ENCODE measurements at regions not wholly inside any gene's neighbourhood (a gene's known extent, or its start where the extent isn't known, plus 50 kb on each side); places are given as distances from the start of the nearest gene placed in this dataset.
A peak's percentile ranks its signal among the peaks of the same experiment; 100 is the strongest.

DNA sequence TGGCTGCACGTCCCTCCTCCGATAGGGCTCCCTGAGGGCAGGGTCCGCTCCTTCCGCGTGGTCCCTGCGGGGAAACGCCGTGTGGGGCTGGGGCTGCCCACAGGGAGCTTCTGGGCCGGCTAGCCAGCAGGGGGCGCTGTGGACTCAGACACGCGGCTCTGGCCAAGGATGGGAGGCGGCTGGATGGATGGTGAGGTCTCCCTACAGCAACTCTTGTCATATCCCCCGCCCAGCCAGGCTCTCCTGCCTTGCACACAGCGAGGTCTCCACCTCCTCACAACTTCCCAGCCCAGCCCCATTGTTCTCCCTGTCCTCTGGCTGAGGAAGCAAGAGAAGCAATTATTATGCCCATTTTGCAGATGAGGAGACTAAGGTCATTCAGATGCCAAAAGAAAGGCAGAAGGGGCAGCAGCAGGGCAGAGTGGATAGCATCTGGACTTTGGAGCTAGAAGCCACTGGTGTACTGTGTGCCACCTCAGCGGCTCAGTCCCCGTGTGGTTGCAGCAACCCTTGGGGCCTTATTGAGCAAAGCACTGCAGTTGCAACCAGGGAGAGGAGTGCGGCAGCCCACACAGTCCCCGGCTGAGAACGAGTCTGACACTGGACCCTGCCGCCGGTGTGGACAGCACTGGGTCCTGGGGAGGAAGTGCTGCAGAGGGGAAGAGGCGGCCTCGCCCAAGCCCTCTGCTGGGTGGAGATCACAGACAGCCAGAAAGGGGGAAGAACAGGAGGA lies 99.0 kb downstream of the ZFP36L2 start:
- H3K4me1 Mint-ChIP-seq (ENCODE audit: low read depth) = peaks cover 88% of the 10 kb centered on the region
- peak overlapping the region; percentile 56 for H3K4me3 Mint-ChIP-seq
- no peaks in the 10 kb centered on the region for H3K27me3 Mint-ChIP-seq
- no peaks in the 10 kb centered on the region for H3K9me3 Mint-ChIP-seq (ENCODE audit: low read depth)
- peaks cover under 1% of the 10 kb centered on the region for H3K36me3 Mint-ChIP-seq
- H3K27ac Mint-ChIP-seq = peak overlapping the region; percentile 78

GRCh38 chr2:43126817-43127207 lies 99.6 kb downstream of the ZFP36L2 start:
- no peak overlapping the region for H3K27ac Mint-ChIP-seq
- no peaks in the 10 kb centered on the region for H3K27me3 Mint-ChIP-seq
- peaks cover 2% of the 10 kb centered on the region for H3K36me3 Mint-ChIP-seq
- H3K4me1 Mint-ChIP-seq (ENCODE audit: low read depth) = peaks cover 88% of the 10 kb centered on the region
- H3K4me3 Mint-ChIP-seq = no peak overlapping the region
- no peaks in the 10 kb centered on the region for H3K9me3 Mint-ChIP-seq (ENCODE audit: low read depth)

GRCh38 chr2:43125090-43125998 lies 101.1 kb downstream of the ZFP36L2 start:
- peaks cover 2% of the 10 kb centered on the region for H3K36me3 Mint-ChIP-seq
- H3K27ac Mint-ChIP-seq = no peak overlapping the region
- no peaks in the 10 kb centered on the region for H3K9me3 Mint-ChIP-seq (ENCODE audit: low read depth)
- H3K4me1 Mint-ChIP-seq (ENCODE audit: low read depth) = peaks cover 76% of the 10 kb centered on the region
- no peaks in the 10 kb centered on the region for H3K27me3 Mint-ChIP-seq
- H3K4me3 Mint-ChIP-seq = no peak overlapping the region

DNA sequence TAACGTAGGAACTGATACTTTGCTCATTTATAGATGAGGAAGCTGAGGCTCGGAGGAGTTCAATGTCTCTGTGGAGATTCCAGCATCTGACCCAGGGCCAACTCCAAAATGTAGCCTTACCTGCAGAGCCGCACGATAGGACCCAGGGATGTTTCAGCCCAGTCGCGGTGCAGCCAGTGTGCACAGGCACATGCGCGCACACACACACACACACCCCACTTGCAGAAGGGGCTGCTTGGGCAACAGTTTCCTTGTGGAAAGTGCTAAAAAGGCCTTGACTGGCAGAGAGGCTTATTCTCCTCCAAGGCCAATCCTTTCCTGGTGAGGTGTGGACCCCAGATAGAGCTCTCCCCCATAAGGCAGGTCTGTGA lies 101.7 kb downstream of the ZFP36L2 start:
- peaks cover 69% of the 10 kb centered on the region for H3K4me1 Mint-ChIP-seq (ENCODE audit: low read depth)
- peak overlapping the region; percentile 4 for H3K27ac Mint-ChIP-seq
- no peaks in the 10 kb centered on the region for H3K27me3 Mint-ChIP-seq
- H3K9me3 Mint-ChIP-seq (ENCODE audit: low read depth) = peaks cover 2% of the 10 kb centered on the region
- H3K36me3 Mint-ChIP-seq = peaks cover 4% of the 10 kb centered on the region
- peak overlapping the region; percentile 10 for H3K4me3 Mint-ChIP-seq

- Mint-ChIP-seq H3K27me3 (no peaks in the 10 kb centered on the region), H3K36me3 (peaks cover 9% of the 10 kb centered on the region), H3K27ac (peak overlapping the region; percentile 4), H3K9me3 (ENCODE audit: low read depth) (peaks cover 7% of the 10 kb centered on the region), H3K4me1 (ENCODE audit: low read depth) (peaks cover 64% of the 10 kb centered on the region), H3K4me3 (peak overlapping the region; percentile 64)
Observed at GRCh38 chr2:43123981-43124686, 102.3 kb downstream of the ZFP36L2 start.

GRCh38 chr2:43123486-43123885 lies 102.9 kb downstream of the ZFP36L2 start:
- H3K27me3 Mint-ChIP-seq = no peaks in the 10 kb centered on the region
- H3K36me3 Mint-ChIP-seq = peaks cover 16% of the 10 kb centered on the region
- peaks cover 14% of the 10 kb centered on the region for H3K9me3 Mint-ChIP-seq (ENCODE audit: low read depth)
- peak overlapping the region; percentile 4 for H3K27ac Mint-ChIP-seq
- H3K4me1 Mint-ChIP-seq (ENCODE audit: low read depth) = peaks cover 59% of the 10 kb centered on the region
- H3K4me3 Mint-ChIP-seq = no peak overlapping the region

DNA sequence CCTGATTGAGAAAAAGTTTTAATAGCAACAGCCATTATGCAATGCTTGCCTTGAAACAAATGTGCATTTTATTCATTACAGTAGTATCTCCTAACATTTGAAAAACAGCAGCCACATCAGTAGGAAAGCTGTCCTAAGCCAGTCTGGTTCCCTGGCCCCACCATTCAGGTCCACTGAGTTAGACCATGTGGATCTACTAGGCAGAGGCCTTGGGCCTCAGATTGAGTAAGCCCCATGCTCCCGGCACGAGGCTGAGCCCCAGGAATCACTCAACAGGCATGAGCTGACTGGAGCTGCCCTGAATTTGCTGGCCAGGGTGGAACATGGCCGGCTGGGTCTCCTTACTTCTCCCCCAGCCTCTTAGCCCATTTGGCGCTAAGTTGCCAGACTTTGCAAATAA lies 103.4 kb downstream of the ZFP36L2 start:
- Mint-ChIP-seq H3K27ac (no peak overlapping the region), H3K9me3 (ENCODE audit: low read depth) (peaks cover 15% of the 10 kb centered on the region), H3K36me3 (peaks cover 19% of the 10 kb centered on the region), H3K4me3 (no peak overlapping the region), H3K27me3 (no peaks in the 10 kb centered on the region), H3K4me1 (ENCODE audit: low read depth) (peaks cover 55% of the 10 kb centered on the region)

DNA sequence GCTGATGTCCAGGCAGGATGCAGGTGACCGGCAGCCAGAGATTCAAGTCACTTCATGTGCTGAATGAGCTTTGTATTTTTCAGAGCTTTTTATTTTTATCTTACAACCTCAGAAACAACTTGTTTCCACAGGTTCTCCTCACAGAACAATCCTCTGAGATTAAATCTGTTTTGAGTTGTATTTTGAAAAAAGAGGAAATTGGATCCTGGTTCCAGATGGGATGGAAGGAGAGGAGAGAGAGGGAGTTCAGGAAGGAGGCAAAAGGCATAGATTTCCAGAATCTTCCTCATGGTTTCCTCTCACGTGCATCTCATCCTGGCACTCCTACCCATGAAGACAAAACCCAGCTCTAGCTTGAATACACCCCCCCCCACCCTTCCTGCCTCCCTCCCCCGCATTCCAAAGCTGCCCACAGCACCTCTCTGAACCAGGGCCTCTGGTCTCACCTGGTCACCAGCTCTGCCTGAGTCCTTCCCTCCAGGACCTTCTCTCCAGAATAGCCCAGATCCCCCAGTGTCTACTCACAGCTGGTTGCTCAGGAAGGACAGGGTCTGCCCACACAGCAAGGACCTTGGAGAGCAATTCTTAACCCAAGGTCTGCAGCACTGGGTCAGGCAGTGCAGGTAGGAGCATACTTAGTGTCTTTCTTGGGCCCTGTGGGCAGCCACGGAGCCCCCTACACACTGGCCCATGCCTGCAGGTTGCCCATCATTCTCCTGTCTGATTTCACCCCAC lies 104.7 kb downstream of the ZFP36L2 start:
- no peak overlapping the region for H3K4me3 Mint-ChIP-seq
- peaks cover 15% of the 10 kb centered on the region for H3K9me3 Mint-ChIP-seq (ENCODE audit: low read depth)
- peaks cover 26% of the 10 kb centered on the region for H3K36me3 Mint-ChIP-seq
- no peak overlapping the region for H3K27ac Mint-ChIP-seq
- no peaks in the 10 kb centered on the region for H3K27me3 Mint-ChIP-seq
- peaks cover 47% of the 10 kb centered on the region for H3K4me1 Mint-ChIP-seq (ENCODE audit: low read depth)

GRCh38 chr2:43119303-43119702 lies 107.1 kb downstream of the ZFP36L2 start:
- Mint-ChIP-seq H3K9me3 (ENCODE audit: low read depth) (peaks cover 15% of the 10 kb centered on the region), H3K27me3 (no peaks in the 10 kb centered on the region), H3K27ac (no peak overlapping the region), H3K4me1 (ENCODE audit: low read depth) (peaks cover 40% of the 10 kb centered on the region), H3K36me3 (peaks cover 29% of the 10 kb centered on the region), H3K4me3 (no peak overlapping the region)

DNA sequence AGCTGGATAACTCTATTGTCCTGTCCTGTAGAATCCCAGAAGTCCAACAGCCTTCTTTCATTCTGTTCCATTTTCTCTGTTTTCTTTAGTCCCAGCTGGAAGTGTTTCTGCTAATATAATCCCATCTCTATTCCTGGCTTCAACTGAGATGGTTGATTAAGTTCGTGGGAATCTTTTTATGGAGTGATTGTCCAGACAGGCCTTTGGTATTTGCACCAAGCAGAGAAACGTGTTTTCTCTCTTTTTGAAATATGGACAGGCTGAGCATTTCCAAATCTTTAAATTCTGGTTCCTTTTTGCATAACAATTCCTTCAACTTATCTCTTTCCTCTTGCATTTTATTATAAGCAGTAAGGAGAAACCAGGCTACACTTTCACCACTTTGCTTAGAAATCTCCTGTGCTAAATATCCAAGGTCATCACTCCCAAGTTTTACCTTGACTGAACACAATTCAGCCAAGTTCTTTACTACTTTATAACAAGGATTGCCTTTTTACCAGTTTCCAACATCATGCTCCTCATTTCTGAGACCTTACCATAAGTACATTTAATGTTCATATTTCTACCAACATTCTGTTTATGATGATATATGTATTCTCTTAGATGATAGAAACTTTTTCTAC lies 108.8 kb downstream of the ZFP36L2 start:
- Mint-ChIP-seq H3K36me3 (peaks cover 29% of the 10 kb centered on the region), H3K27ac (no peak overlapping the region), H3K4me3 (no peak overlapping the region), H3K27me3 (no peaks in the 10 kb centered on the region), H3K4me1 (ENCODE audit: low read depth) (peaks cover 34% of the 10 kb centered on the region), H3K9me3 (ENCODE audit: low read depth) (peaks cover 15% of the 10 kb centered on the region)

DNA sequence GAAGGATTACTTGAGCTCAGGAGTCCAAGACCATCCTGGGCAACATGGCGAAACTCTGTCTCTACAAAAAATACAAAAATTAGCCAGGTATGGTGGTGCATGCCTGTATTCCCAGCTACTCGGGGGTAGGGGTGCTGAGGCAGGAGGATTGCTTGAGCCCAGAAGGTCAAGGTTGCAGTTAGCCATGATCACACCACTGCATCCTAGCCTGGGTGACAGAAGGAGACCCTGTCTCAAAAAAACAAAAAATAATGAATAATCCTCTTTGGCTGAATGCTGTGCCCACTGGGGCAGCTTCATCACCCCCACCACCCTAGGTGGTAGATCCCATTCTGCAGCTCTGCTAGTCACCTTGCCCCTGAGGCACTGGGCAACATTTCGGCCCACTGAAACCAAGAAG lies 109.4 kb downstream of the ZFP36L2 start:
- Mint-ChIP-seq H3K4me1 (ENCODE audit: low read depth) (peaks cover 28% of the 10 kb centered on the region), H3K27me3 (no peaks in the 10 kb centered on the region), H3K36me3 (peaks cover 27% of the 10 kb centered on the region), H3K4me3 (no peak overlapping the region), H3K9me3 (ENCODE audit: low read depth) (peaks cover 15% of the 10 kb centered on the region), H3K27ac (no peak overlapping the region)

DNA sequence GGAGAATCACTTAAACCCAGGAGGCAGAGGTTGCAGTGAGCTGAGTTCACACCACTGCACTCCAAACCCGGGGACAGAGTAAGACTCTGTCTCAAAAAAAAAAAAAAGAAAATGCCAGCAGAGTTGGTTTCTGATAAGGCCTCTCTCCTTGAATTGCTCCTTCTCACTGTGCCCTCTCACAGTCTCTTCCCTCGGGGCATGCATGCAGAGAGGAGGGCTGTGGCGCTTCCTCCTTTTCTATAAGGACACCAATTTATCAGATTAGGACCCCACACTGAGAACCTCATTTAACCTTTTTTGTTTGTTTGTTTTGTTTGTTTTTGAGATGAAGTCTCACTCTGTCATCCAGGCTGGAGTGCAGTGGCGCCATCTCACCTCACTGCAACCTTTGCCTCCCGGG lies 110.5 kb downstream of the ZFP36L2 start:
- Mint-ChIP-seq H3K27ac (no peak overlapping the region), H3K36me3 (peaks cover 27% of the 10 kb centered on the region), H3K4me1 (ENCODE audit: low read depth) (peaks cover 24% of the 10 kb centered on the region), H3K4me3 (no peak overlapping the region), H3K27me3 (no peaks in the 10 kb centered on the region), H3K9me3 (ENCODE audit: low read depth) (peaks cover 15% of the 10 kb centered on the region)

DNA sequence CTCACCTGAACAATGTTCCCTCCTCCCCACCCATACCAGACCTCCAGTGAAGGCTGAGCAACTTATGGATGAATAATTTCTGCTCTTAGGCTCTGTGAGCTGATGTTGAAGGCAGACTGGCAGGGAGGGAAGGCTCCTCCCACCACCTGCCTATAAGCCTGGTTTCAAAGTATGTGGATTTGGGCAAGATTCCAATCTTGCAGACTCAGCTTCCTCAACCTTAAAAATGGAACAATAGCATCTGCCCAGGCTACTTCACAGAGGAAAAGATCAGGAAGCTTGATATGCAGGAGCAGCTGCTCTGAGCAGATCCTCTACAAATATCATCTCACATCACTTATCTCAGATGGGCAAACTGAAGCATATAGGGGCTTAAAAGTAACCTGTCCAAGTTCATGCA lies 112.2 kb downstream of the ZFP36L2 start:
- Mint-ChIP-seq H3K36me3 (peaks cover 21% of the 10 kb centered on the region), H3K27me3 (no peaks in the 10 kb centered on the region), H3K4me1 (ENCODE audit: low read depth) (peaks cover 26% of the 10 kb centered on the region), H3K9me3 (ENCODE audit: low read depth) (peaks cover 8% of the 10 kb centered on the region), H3K27ac (no peak overlapping the region), H3K4me3 (no peak overlapping the region)

Measured in activated naive CD8-positive, alpha-beta T cell (primary cell).